ENCODE measurements at regions not wholly inside any gene's neighbourhood (a gene's known extent, or its start where the extent isn't known, plus 50 kb on each side); places are given as distances from the start of the nearest gene placed in this dataset.

DNA sequence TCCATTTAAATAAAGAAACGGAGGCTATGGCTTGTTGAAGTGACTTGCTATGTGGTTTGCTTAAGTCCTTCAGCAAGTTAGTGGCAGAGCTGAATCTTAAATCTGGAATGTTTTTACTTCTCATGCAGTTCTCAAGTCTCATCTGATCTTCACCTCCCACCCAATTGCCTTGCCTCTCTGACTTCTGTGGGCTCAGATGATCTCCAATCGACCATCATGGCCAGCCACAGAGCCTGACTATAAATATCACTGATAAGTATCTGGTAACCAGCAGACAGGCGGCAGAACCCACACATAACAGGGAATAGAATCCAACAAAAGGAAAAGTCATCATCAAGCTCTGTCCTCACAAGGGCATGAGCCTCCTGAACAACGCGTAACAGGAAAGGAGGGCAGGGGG lies 149.9 kb downstream of the FAM114A2 start (continued):
- TF ChIP-seq KIAA2018 (CRISPR knock-in tag; IDR thresholded peaks at IDR 0.05; ENCODE audit: borderline replicate concordance) (no peak), SRSF1 (optimal IDR thresholded peaks at IDR 0.05; ENCODE audit: low read depth, low read length) (no peak), MED8 (CRISPR knock-in tag; IDR thresholded peaks at IDR 0.05; ENCODE audit: insufficient replicate concordance) (no peak), CENPBD1 (CRISPR knock-in tag; IDR thresholded peaks at IDR 0.05; ENCODE audit: borderline replicate concordance, low read depth) (no peak), ZMAT3 (CRISPR knock-in tag; conservative IDR thresholded peaks at IDR 0.05) (no peak), ZNF503 (CRISPR knock-in tag; IDR thresholded peaks at IDR 0.05) (no peak), ZNF816 (CRISPR knock-in tag; IDR thresholded peaks at IDR 0.05; ENCODE audit: borderline replicate concordance) (no peak), SRSF4 (IDR thresholded peaks at IDR 0.05; ENCODE audit: low read depth, low read length, poor library complexity, severe bottlenecking) (no peak)
- TF ChIP-seq, protein P1, sequence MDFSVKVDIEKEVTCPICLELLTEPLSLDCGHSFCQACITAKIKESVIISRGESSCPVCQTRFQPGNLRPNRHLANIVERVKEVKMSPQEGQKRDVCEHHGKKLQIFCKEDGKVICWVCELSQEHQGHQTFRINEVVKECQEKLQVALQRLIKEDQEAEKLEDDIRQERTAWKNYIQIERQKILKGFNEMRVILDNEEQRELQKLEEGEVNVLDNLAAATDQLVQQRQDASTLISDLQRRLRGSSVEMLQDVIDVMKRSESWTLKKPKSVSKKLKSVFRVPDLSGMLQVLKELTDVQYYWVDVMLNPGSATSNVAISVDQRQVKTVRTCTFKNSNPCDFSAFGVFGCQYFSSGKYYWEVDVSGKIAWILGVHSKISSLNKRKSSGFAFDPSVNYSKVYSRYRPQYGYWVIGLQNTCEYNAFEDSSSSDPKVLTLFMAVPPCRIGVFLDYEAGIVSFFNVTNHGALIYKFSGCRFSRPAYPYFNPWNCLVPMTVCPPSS (IDR thresholded peaks at IDR 0.05) = no peak
